ENCODE measurements at regions not wholly inside any gene's neighbourhood (a gene's known extent, or its start where the extent isn't known, plus 50 kb on each side); places are given as distances from the start of the nearest gene placed in this dataset.

DNA sequence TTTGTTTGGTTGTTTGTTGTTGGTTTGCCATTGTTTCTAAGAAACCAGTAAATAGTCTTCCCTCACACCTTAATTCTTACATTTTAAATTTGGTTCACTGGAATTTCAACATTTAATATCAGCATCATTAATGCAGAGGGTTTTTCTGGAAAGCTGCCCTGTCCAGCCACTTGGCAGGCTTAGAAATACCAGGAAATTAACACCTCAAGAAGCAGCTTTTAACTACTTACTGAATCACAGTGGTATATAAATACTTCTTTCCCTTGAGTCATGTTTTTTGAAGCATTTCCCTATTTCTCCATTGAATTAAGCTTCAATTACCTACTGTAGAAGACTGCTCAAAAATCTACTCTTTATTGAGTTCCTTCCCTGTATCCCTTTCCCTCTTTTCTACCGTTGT, 1221.1 kb upstream of the ADGRL3 start:
- no peak for TF ChIP-seq CREB1 (CRISPR knock-in tag; IDR thresholded peaks at IDR 0.05)
- TF ChIP-seq, protein P1, sequence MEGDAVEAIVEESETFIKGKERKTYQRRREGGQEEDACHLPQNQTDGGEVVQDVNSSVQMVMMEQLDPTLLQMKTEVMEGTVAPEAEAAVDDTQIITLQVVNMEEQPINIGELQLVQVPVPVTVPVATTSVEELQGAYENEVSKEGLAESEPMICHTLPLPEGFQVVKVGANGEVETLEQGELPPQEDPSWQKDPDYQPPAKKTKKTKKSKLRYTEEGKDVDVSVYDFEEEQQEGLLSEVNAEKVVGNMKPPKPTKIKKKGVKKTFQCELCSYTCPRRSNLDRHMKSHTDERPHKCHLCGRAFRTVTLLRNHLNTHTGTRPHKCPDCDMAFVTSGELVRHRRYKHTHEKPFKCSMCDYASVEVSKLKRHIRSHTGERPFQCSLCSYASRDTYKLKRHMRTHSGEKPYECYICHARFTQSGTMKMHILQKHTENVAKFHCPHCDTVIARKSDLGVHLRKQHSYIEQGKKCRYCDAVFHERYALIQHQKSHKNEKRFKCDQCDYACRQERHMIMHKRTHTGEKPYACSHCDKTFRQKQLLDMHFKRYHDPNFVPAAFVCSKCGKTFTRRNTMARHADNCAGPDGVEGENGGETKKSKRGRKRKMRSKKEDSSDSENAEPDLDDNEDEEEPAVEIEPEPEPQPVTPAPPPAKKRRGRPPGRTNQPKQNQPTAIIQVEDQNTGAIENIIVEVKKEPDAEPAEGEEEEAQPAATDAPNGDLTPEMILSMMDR (IDR thresholded peaks at IDR 0.05), result no peak
- no peak for TF ChIP-seq NFYB (CRISPR knock-in tag; conservative IDR thresholded peaks at IDR 0.05; ENCODE audit: low read depth)
- no peak for TF ChIP-seq HMGA2 (CRISPR knock-in tag; IDR thresholded peaks at IDR 0.05)
- TF ChIP-seq, protein P2, sequence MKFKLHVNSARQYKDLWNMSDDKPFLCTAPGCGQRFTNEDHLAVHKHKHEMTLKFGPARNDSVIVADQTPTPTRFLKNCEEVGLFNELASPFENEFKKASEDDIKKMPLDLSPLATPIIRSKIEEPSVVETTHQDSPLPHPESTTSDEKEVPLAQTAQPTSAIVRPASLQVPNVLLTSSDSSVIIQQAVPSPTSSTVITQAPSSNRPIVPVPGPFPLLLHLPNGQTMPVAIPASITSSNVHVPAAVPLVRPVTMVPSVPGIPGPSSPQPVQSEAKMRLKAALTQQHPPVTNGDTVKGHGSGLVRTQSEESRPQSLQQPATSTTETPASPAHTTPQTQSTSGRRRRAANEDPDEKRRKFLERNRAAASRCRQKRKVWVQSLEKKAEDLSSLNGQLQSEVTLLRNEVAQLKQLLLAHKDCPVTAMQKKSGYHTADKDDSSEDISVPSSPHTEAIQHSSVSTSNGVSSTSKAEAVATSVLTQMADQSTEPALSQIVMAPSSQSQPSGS (CRISPR knock-in tag; IDR thresholded peaks at IDR 0.05; ENCODE audit: borderline replicate concordance, low read depth), result no peak
- no peak for TF ChIP-seq ETV6 (CRISPR knock-in tag; IDR thresholded peaks at IDR 0.05)
- TF ChIP-seq, protein P3, sequence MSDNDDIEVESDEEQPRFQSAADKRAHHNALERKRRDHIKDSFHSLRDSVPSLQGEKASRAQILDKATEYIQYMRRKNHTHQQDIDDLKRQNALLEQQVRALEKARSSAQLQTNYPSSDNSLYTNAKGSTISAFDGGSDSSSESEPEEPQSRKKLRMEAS (CRISPR knock-in tag; IDR thresholded peaks at IDR 0.05), result no peak
- no peak for TF ChIP-seq SP1 (CRISPR knock-in tag; conservative IDR thresholded peaks at IDR 0.05)
- TF ChIP-seq, protein P4, sequence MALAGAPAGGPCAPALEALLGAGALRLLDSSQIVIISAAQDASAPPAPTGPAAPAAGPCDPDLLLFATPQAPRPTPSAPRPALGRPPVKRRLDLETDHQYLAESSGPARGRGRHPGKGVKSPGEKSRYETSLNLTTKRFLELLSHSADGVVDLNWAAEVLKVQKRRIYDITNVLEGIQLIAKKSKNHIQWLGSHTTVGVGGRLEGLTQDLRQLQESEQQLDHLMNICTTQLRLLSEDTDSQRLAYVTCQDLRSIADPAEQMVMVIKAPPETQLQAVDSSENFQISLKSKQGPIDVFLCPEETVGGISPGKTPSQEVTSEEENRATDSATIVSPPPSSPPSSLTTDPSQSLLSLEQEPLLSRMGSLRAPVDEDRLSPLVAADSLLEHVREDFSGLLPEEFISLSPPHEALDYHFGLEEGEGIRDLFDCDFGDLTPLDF (CRISPR knock-in tag; IDR thresholded peaks at IDR 0.05), result no peak
- TF ChIP-seq, protein P5, sequence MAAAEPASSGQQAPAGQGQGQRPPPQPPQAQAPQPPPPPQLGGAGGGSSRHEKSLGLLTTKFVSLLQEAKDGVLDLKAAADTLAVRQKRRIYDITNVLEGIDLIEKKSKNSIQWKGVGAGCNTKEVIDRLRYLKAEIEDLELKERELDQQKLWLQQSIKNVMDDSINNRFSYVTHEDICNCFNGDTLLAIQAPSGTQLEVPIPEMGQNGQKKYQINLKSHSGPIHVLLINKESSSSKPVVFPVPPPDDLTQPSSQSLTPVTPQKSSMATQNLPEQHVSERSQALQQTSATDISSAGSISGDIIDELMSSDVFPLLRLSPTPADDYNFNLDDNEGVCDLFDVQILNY (CRISPR knock-in tag; IDR thresholded peaks at IDR 0.05), result no peak
- TF ChIP-seq CREM (CRISPR knock-in tag; IDR thresholded peaks at IDR 0.05), result no peak
- TF ChIP-seq ATF1 (CRISPR knock-in tag; IDR thresholded peaks at IDR 0.05), result no peak

Measured in WTC11 (cell line).